Psoas muscle (tissue), 7 donors: ENCODE measurements at regions not wholly inside any gene's neighbourhood (a gene's known extent, or its start where the extent isn't known, plus 50 kb on each side); places are given as distances from the start of the nearest gene placed in this dataset.
A peak's percentile ranks its signal among the peaks of the same experiment; 100 is the strongest.
"Not testable (repeated sequence)": the region's sequence is repeated elsewhere in the genome, so short reads cannot be mapped to it uniquely, and the experiment has no call there.

Experiments used
- ATAC-seq, 4 donors: fragments of 200-7000 bp; cut with Tn5 transposase; one replicate each; pipeline ENCODE4 v1.9.1; 2020; ENCODE audit warnings: moderate library complexity in 3 of 4, mild to moderate bottlenecking in 2 of 4
- DNase-seq, 2 donors: peaks; one replicate each; pipeline ENCODE4 v3.0.0-alpha.2; 2020
- H3K27ac ChIP-seq: fragments of 200-600 bp; one replicate; pipeline ENCODE4 v1.8.0; 2022
- H3K27me3 ChIP-seq, 3 donors: fragments of 200-600 bp in 1 of 3; one replicate each; pipeline versions ENCODE4 v1.6.1 to v1.8.0; 2013 to 2022; ENCODE audit warnings: low read length in 2 of 3, mild to moderate bottlenecking in 2 of 3, moderate library complexity in 1 of 3; ENCODE audit not compliant: insufficient read depth in 3 of 3
- H3K36me3 ChIP-seq, 2 donors: fragments of 200-600 bp in 1 of 2; one replicate each; pipeline versions ENCODE4 v1.6.1 to v1.8.0; 2013 to 2022; ENCODE audit warnings: low read depth in 1 of 2, mild to moderate bottlenecking in 1 of 2, moderate library complexity in 1 of 2; ENCODE audit not compliant: insufficient read depth in 1 of 2
- H3K4me1 ChIP-seq: fragments of 200-600 bp; one replicate; pipeline ENCODE4 v1.8.0; 2022
- H3K4me3 ChIP-seq: fragments of 200-600 bp; one replicate; pipeline ENCODE4 v1.8.0; 2022; ENCODE audit warnings: mild to moderate bottlenecking
- H3K9me3 ChIP-seq: fragments of 200-600 bp; one replicate; pipeline ENCODE4 v1.8.0; 2022
- WGBS, 3 donors: extraction: QIAGEN DNeasy Blood & Tissue Kit; methylation state at CpG; one replicate each; pipeline versions ENCODE4 v1.1.6 to v1.1.7; 2013; 5-methylcytosine and 5-hydroxymethylcytosine counted together
- intact Hi-C, 2 donors: fragments of 100-400 bp; cut with DNase I; formaldehyde crosslinking; loops; one replicate each; pipeline versions ENCODE4 v1.11.0 to v1.14.2; 2022
- TF ChIP-seq, protein P1 (sequence below): fragments of 200-600 bp; IDR thresholded peaks from one replicate; pipeline ENCODE4 v1.8.0; 2022; ENCODE audit warnings: antibody characterized with exemption
- donor health status: healthy with polysubstance abuse.
- donor health status: DM: no; HTN: no; CAD: no; lungs with moderate emphysema.
- donor health status: Bipolar disorder and iron deficiency.
- donor health status: healthy.
- donor health status: DM: yes; HTN: yes; CAD: no.
- donor health status: DM: no; HTN: no; CAD: no.
- donor health status: DM: yes; HTN: yes; CAD: no.

DNA sequence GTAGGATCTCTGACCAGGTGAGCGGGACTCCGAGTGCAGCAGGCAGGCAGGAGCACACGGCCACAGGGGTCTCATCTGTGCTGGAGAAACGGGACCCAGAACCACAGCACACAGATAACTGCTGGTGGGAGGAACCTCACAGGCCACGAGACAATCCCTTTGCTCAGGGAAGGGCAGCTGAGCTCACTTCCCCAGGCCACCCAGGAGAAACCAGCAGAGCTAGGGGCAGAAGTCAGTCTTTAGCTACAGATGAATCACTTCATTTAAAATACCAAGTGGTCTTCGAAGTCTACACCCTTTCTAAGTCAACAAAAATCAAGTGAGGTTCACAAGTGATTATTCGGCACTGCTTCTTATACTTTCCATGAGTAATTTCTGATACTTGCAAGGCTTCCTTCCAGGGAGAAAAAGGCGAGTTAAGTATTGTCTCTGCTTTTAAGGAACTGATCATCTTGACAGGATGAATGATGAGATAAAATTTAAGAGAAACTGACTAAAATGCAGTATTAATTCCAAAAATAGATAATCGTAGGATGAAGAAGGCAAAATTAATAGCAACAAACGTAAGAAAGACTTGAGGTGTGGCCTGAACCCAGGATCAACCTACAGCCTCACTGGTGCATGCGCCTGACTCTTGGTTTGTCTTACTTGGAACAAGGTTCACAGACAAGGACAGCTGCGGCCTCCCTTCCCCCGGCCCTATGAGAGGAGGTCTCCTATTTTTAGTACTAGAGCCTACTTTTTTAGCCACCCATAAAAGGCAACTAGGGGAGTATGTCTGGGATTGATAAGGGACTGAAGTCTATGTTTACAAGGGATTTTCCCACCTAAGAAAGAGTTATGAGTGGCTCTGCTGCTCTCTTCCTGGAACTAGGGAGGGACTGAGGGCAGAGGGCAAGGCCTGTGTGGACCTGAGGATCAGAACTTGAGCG is 233.6 kb downstream of the TTLL2 start:
- no peak for DNase-seq
- Histone ChIP-seq H3K36me3 (no peaks in the 10 kb centered on the region), H3K4me1 (peaks cover 4% of the 10 kb centered on the region), H3K27me3 (no peaks in the 10 kb centered on the region), H3K9me3 (peaks cover 7% of the 10 kb centered on the region), H3K4me3 (no peak overlapping the region), H3K27ac (peak overlapping the region; percentile 23)
- WGBS, 3 donors: 53 to 69% (median 64%) methylated on average over 14 of the region's 14 CpGs
- intact Hi-C loops: no loop called here
- TF ChIP-seq, protein P1, sequence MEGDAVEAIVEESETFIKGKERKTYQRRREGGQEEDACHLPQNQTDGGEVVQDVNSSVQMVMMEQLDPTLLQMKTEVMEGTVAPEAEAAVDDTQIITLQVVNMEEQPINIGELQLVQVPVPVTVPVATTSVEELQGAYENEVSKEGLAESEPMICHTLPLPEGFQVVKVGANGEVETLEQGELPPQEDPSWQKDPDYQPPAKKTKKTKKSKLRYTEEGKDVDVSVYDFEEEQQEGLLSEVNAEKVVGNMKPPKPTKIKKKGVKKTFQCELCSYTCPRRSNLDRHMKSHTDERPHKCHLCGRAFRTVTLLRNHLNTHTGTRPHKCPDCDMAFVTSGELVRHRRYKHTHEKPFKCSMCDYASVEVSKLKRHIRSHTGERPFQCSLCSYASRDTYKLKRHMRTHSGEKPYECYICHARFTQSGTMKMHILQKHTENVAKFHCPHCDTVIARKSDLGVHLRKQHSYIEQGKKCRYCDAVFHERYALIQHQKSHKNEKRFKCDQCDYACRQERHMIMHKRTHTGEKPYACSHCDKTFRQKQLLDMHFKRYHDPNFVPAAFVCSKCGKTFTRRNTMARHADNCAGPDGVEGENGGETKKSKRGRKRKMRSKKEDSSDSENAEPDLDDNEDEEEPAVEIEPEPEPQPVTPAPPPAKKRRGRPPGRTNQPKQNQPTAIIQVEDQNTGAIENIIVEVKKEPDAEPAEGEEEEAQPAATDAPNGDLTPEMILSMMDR: no peak
- ATAC-seq: peak; percentile 84 to 96 (median 88)

DNA sequence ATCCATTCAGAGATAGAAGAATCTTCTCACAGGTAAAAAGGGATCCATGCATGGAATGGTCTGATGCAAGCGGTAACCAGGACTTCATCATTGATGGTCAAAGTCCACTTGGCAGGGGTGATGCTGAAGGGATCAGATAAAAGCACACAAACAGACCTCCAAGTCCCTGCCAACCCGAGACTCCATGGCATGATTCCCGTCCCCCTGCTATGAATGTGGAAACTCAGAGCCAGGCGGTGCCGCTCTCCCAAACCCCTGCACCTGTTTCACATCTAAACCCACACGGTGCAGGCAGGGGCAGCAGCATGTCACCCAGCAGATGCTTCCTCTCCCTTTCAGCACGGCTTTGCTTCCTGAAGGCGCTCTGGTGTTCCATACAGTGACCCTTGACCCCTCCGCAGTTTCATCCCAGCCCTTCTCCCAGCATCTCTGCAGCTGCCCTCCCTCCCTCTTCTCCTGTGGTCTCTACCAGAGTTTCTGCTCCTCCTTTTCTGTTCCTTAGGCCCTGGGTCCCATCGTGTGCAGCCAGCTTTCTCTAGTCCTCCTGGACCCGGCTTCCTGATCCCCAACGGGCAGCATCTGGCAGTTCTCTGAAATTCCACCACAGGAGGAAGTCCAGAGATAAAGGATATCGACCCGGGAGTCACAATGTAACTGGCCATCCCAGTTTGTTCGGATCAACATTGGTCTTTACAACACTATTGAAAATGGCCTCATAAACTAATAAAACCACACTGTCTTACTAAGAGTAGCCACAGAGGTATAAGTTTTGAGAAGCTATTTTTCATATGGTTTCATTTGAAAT is 235.0 kb downstream of the TTLL2 start:
- TF ChIP-seq, protein P1: no peak
- H3K4me1 ChIP-seq: peaks cover 4% of the 10 kb centered on the region
- 50 to 67% (median 52%) methylated on average over 15 of the region's 15 CpGs for WGBS, 3 donors
- intact Hi-C loops: no loop called here
- H3K9me3 ChIP-seq: peaks cover 7% of the 10 kb centered on the region
- no peaks in the 10 kb centered on the region for H3K36me3 ChIP-seq
- DNase-seq (no peak), ATAC-seq (peak in 3 of 4 donors; percentile 25 to 63 (median 56))
- H3K27me3 ChIP-seq: no peaks in the 10 kb centered on the region
- no peak overlapping the region for H3K4me3 ChIP-seq
- no peak overlapping the region for H3K27ac ChIP-seq

DNA sequence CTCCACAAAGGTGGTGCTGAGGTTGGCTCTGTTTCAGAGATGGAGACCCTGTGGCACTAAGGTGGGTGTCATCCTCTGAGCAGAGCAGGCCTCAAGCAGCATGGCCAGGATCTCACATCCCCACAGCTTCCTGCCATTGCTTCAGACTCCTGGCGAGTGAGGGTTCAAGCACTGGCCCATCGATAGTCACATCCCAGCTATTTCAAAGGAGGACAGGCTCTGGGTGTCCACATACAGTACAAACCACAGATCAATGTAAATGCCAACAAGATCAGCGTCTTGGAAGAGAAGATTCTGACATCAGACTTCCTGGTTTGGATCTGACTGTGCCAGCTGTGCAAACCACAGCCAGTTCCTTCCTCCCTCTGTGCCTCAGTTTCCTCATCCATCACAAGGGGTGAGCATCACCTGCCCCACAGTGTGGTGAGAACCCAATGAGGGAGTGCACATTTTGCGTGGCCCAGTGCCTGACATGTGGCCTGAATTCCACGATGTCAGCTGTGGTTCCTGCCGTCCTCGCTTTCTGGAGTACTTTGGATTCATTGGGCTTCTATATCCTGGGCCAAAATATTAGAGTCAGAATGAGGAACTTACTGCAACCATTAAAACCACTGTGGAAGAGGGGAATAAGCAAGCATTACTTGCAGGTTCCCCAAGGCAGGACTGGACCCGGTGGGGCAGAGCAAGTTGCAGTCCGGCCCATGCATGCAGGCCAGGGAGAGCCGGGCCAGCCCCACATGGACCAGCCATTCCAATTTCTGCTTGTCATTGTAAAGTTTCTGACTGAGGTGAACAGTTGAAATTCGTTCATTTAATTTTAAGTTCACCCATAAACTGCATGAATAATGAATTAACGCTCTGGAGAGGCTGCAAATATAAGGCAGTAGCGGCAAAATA is 236.0 kb downstream of the TTLL2 start:
- ATAC-seq (no peak), DNase-seq (no peak)
- WGBS, 3 donors: 77 to 82% (median 79%) methylated on average over 13 of the region's 13 CpGs
- intact Hi-C loops: no loop called here
- no peak overlapping the region for H3K27ac ChIP-seq
- peaks cover 2% of the 10 kb centered on the region for H3K9me3 ChIP-seq
- H3K4me3 ChIP-seq: no peak overlapping the region
- H3K36me3 ChIP-seq: no peaks in the 10 kb centered on the region
- peaks cover 4% of the 10 kb centered on the region for H3K4me1 ChIP-seq
- no peaks in the 10 kb centered on the region for H3K27me3 ChIP-seq
- TF ChIP-seq, protein P1: no peak

DNA sequence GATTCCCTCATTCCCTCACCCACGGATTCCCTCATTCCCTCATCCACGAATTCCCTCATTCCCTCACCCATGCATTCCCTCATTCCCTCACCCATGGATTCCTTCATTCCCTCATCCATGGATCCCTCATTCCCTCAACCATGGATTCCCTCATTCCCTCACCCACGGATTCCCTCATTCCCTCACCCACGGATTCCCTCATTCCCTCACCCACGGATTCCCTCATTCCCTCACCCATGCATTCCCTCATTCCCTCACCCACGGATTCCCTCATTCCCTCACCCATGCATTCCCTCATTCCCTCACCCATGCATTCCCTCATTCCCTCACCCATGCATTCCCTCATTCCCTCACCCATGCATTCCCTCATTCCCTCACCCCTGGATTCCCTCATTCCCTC is 238.0 kb downstream of the TTLL2 start:
- H3K9me3 ChIP-seq, H3K36me3 ChIP-seq, intact Hi-C loops, H3K27me3 ChIP-seq, H3K27ac ChIP-seq, DNase-seq, ATAC-seq, H3K4me3 ChIP-seq: not testable (repeated sequence)
- H3K4me1 ChIP-seq: peaks cover 13% of the 10 kb centered on the region
- 72 to 91% (median 84%) methylated on average over 6 of the region's 6 CpGs for WGBS, 3 donors
